Activated CD4-positive, alpha-beta T cell treated with anti-CD3 and anti-CD28 coated beads, Interleukin-2, amount 50 U/mL, for 16 hours (primary cell): ENCODE measurements at regions not wholly inside any gene's neighbourhood (a gene's known extent, or its start where the extent isn't known, plus 50 kb on each side); places are given as distances from the start of the nearest gene placed in this dataset.

Source experiments
- DNase-seq: peaks from one replicate; pipeline ENCODE4 v3.0.0-alpha.2; 2020

- DNase-seq = no peak
Measured at GRCh38 chr9:84592918-84593317, 76.6 kb upstream of the NTRK2 start.

GRCh38 chr9:84593352-84593751 lies 76.2 kb upstream of the NTRK2 start:
- no peak for DNase-seq

GRCh38 chr9:84597131-84597530 lies 72.4 kb upstream of the NTRK2 start:
- DNase-seq = peak; percentile 15

GRCh38 chr9:84598921-84599636 lies 70.5 kb upstream of the NTRK2 start:
- DNase-seq = no peak

GRCh38 chr9:84600739-84601138 lies 68.8 kb upstream of the NTRK2 start:
- DNase-seq = no peak

- no peak for DNase-seq
Measured at GRCh38 chr9:84604223-84604622, 65.3 kb upstream of the NTRK2 start.

GRCh38 chr9:84609779-84610178 lies 59.8 kb upstream of the NTRK2 start:
- no peak for DNase-seq

DNA sequence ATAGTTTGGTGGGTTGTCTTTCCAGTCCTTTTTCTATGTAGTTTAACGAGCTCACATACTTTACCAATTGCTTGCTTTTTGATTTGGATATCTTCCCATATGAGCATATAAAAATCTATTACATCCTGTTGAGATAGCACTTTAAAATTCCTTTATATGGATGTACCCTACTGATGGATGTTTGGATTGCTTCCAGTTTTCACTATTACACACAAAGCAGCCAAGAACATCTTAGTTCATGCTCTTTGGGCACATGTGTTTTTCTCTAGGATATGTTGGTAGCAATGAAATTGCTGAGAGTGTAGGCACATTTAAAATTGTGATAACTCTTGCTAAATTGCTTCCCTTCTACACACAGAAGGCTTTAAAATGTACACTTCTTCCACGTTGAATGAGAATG lies 56.1 kb upstream of the NTRK2 start:
- DNase-seq = no peak

GRCh38 chr9:84615544-84615943 lies 54.0 kb upstream of the NTRK2 start:
- no peak for DNase-seq

- DNase-seq = no peak
Measured at GRCh38 chr9:84617411-84618029, 52.0 kb upstream of the NTRK2 start.
